Uterus (tissue), 2 donors: ENCODE measurements at regions not wholly inside any gene's neighbourhood (a gene's known extent, or its start where the extent isn't known, plus 50 kb on each side); places are given as distances from the start of the nearest gene placed in this dataset.

Experiments
- CTCF ChIP-seq, 4 experiments: fragments of 200-600 bp in 2 of 4; fragments of 450-650 bp in 2 of 4; sonication (generic) in 2 of 4; IDR thresholded peaks; one replicate each; pipeline ENCODE4 v1.5.1; 2016 to 2019; ENCODE audit warnings: antibody characterized with exemption in 4 of 4, mild to moderate bottlenecking in 2 of 4, moderate library complexity in 1 of 4
- POLR2A ChIP-seq, 2 donors: fragments of 450-650 bp; IDR thresholded peaks; one replicate each; pipeline ENCODE4 v1.6.1; 2016; ENCODE audit warnings: antibody characterized with exemption in 2 of 2, mild to moderate bottlenecking in 1 of 2, moderate library complexity in 1 of 2

GRCh38 chrX:8090482-8090881, 80.6 kb downstream of the VCX2 start:
- TF ChIP-seq CTCF (IDR thresholded peaks at IDR 0.05) = no peak
- no peak for TF ChIP-seq POLR2A (IDR thresholded peaks at IDR 0.05)
